ENCODE measurements at regions not wholly inside any gene's neighbourhood (a gene's known extent, or its start where the extent isn't known, plus 50 kb on each side); places are given as distances from the start of the nearest gene placed in this dataset.
"Not testable (repeated sequence)": the region's sequence is repeated elsewhere in the genome, so short reads cannot be mapped to it uniquely, and the experiment has no call there.

DNA sequence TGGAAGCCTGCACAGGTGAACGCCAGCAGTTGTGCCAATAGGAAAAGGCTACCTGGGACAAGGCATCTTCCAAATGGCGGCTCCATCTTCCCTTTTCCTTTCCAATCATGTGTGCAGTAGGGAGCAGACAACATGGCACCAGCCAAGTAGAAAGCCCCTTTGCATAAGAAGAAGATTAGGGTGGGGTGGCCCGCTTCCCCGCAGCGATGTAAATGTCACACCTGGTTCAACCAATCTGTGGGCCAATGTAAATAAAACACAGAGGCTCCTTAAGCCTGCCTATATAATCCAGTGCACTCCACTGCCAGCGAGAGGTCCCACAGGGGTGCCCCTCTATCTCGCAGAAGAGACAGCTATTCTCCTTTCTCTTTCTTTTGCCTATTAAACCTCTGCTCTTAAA lies 468.4 kb upstream of the CRIM1 start:
- no peak for DNase-seq
- ATAC-seq (ENCODE audit: poor library complexity), result no peak
- intact Hi-C loops (cut with DNase I), result no loop called here

- intact Hi-C loops (cut with DNase I), result no loop called here
- ATAC-seq (ENCODE audit: poor library complexity), result no peak
These were observed 481.7 kb upstream of the CRIM1 start for GRCh38 chr2:35873921-35874320.

DNA sequence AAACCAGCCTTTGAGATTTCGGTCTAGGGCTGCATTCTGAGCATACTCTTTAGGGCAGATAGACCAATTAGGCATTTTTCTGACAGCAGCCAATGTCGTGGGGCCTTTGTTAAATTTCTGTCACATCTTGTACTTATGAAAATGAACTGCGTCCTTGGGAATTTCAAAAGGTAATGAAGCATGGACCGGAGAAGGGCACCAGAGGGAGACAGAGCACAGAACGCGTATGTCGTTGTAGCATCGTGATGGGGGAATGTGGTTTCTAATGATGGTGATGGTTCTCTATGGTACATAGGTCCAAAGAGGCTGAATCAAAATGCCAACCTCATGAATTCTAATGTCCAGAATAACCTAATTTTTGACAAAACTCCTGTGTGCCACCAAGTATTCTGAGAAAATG lies 483.9 kb upstream of the CRIM1 start:
- DNase-seq (no peak), ATAC-seq (ENCODE audit: poor library complexity) (no peak)
- intact Hi-C loops (cut with DNase I), result no loop called here

More at GRCh38 chr2:35873921-35874320, 481.7 kb upstream of the CRIM1 start:
- no peak for DNase-seq

DNA sequence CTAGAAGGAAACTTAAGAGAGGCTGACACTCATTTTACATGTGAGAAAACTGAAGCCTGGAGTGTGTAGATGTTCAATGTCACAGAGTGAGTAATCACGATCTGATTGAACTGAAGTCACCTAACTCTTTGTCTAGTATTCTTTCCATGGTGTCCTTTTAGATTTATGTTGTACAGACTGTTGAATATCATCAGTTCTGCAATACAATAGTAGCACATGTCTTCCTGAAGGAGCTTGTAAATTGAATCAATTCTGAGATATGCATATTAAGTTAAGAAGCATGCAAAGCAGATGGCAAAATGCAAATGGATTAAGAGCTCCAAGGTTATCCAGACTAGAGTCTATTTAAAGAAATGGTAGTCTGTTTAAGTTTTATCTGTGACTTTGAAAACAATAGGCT lies 484.9 kb upstream of the CRIM1 start:
- ATAC-seq (ENCODE audit: poor library complexity), result no peak
- intact Hi-C loops (cut with DNase I), result no loop called here
- no peak for DNase-seq

DNA sequence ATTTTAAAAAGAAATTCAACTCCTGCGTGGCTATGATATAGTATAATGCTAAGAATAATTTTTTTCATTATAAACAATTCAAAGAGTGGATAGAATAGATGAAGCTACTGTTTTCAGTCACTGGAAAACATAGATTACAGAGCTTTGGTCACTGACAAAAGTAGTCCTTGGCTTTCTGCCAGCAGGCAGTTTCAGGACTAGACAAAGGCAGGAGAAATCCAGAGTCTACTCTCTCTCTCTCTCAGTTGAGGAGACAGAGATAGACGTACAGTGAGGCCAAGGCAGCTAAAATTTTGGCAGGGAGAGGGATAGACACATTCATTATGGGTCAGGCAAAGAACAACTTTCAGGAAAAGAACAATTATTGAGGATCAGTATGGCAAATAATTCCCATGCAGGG lies 491.4 kb upstream of the CRIM1 start:
- DNase-seq (no peak), ATAC-seq (ENCODE audit: poor library complexity) (no peak)
- intact Hi-C loops (cut with DNase I), result no loop called here

GRCh38 chr2:35858216-35858615 lies 497.4 kb upstream of the CRIM1 start:
- DNase-seq (no peak), ATAC-seq (ENCODE audit: poor library complexity) (no peak)
- intact Hi-C loops (cut with DNase I), result no loop called here

DNA sequence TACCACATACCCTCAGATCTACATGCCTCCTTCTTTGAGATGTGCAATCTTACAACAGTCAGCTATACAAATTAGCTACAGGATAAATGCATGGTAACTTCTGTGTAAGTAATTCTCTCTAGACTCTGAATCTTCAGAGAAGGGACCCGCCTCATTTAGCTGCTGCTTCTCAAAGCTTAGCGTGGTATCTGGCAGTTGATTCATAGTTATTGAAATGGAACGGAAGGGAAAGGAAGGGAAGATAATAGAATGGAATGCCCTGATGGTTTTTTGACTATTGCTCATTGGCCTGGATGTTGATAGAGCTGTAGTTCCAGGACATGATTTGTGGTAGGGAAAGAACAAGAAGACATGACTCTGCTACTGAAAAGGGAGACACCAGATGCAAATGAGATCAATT lies 498.1 kb upstream of the CRIM1 start:
- ATAC-seq (ENCODE audit: poor library complexity) (no peak), DNase-seq (no peak)
- intact Hi-C loops (cut with DNase I), result no loop called here

- intact Hi-C loops (cut with DNase I), result no loop called here
- ATAC-seq (ENCODE audit: poor library complexity) (no peak), DNase-seq (no peak)
These were observed 524.2 kb upstream of the CRIM1 start for GRCh38 chr2:35831385-35831784.

- ATAC-seq (ENCODE audit: poor library complexity) (no peak), DNase-seq (no peak)
- intact Hi-C loops (cut with DNase I), result no loop called here
These were observed 524.7 kb upstream of the CRIM1 start for GRCh38 chr2:35830833-35831232.

GRCh38 chr2:35827086-35827485 lies 528.5 kb upstream of the CRIM1 start:
- DNase-seq (no peak), ATAC-seq (ENCODE audit: poor library complexity) (no peak)
- intact Hi-C loops (cut with DNase I), result no loop called here

GRCh38 chr2:35822716-35823115 lies 532.9 kb upstream of the CRIM1 start:
- ATAC-seq (ENCODE audit: poor library complexity), result no peak
- intact Hi-C loops (cut with DNase I), result no loop called here

DNA sequence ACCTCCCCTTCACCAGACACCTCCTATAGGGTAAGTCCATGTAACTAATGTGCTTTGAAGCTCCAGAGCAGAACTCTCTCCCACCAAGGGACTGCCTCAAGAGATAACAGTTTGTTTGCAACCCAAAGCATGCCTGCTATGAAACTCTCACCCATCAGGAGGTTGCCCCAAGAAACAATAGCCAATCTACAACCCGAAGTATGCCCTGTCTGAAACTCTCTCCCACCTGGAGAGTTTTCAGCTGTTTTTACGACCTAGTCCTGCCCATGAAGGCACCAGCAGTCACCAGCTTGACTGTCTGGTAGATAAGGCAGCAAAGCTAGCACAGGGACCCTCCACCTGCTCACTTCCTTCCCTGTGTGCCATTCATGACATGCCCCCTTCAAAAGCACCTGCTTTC lies 533.9 kb upstream of the CRIM1 start:
- DNase-seq (no peak), ATAC-seq (ENCODE audit: poor library complexity) (no peak)
- intact Hi-C loops (cut with DNase I), result no loop called here

More at GRCh38 chr2:35822716-35823115, 532.9 kb upstream of the CRIM1 start:
- DNase-seq, result no peak

DNA sequence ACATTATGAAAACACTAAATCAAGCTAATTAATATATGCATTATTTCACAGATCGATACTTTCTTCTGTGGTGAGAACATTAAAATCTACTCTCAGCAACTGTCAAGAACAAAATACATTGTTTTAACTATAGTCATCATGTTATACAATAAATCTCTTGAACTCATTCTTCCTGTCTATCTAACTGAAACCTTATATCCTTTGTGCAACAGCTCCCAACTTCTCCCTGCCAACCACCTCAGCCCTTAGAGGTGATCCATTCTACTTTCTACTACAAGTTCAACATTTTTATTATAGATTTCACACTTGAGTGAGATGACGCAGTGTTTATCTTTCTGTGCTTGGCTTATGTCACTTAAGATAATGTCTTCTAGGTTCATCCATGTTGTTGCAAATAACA lies 535.2 kb upstream of the CRIM1 start:
- ATAC-seq (ENCODE audit: poor library complexity) (no peak), DNase-seq (no peak)
- intact Hi-C loops (cut with DNase I), result no loop called here

GRCh38 chr2:35819033-35819432 lies 536.5 kb upstream of the CRIM1 start:
- ATAC-seq (ENCODE audit: poor library complexity), result no peak
- no peak for DNase-seq
- intact Hi-C loops (cut with DNase I), result no loop called here

- ATAC-seq (ENCODE audit: poor library complexity); intact Hi-C loops (cut with DNase I); DNase-seq: not testable (repeated sequence)
These were observed 537.2 kb upstream of the CRIM1 start for GRCh38 chr2:35818359-35818758.

- DNase-seq; ATAC-seq (ENCODE audit: poor library complexity); intact Hi-C loops (cut with DNase I): not testable (repeated sequence)
These were observed 541.0 kb upstream of the CRIM1 start for GRCh38 chr2:35814597-35814996.

DNA sequence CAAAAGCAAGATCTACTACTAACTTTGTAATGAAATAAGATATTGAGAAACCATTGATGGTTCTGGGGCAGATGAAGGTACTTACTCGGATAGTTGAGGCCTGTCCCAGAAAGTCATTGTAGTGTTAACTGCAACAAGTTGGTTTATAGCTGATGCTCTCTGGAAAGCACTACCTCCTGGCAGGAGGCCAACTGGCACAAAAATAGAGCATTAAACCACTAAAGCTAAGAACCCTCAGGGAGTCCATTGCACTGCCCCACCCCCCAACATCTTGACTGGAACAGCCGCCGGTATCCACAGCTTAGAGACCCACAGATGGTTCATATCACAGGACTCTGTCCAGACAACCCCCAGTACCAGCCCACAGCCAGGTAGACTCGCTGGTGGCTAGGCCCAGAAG lies 552.5 kb upstream of the CRIM1 start:
- DNase-seq, result no peak
- ATAC-seq (ENCODE audit: poor library complexity), result no peak
- intact Hi-C loops (cut with DNase I), result no loop called here

DNA sequence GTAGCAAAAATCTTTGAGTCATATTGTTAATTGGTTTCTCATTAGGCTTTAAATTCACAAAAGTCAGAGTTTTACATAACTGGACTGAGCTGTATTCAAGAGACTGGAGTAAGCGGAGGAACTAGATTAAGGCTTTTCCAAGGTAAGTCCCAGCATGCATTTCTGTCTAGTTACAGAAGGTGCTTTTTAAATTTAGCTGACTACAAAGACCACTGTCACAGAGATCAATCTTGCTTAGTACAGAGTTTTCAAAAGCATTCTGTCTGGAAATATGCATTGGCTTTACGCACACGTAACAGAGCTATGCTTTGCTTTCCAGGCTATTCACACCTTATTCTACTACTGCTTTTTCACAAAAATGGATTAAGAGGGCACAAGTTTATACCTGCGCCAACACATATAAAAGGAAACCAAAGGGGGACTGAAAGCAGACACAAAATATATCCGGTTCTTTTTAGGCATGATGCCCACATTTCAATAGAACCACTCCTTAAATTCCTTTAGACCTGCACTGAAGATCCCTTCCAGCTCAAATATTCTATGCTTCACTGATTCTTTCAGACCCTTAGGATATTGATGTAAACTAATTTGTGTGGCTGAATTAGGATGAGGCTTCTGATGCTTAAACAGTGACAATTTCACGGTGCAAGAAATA lies 560.7 kb upstream of the CRIM1 start:
- ATAC-seq (ENCODE audit: poor library complexity), result no peak
- DNase-seq, result no peak

DNA sequence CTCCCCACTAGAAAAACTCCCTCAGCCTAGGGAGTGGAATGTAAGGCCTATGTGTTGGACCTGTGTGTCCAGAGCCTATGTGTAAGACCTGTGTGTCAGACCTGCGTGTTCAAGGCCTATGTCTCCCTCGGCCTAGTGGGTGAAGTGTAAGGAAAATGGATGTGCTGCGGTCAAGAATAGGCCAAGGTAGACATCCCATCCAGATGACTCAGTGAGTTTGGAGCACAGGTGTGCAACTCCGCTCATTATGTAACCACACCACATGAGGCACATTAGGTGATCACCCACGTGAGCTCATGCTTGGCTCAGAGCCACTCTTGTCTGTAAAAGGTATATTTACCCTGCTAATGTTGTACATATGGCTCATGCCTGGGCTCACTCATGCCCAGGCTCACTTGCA lies 565.3 kb upstream of the CRIM1 start:
- no peak for DNase-seq
- intact Hi-C loops (cut with DNase I), result no loop called here
- no peak for ATAC-seq (ENCODE audit: poor library complexity)

More for the DNA sequence above, 560.7 kb upstream of the CRIM1 start:
- intact Hi-C loops (cut with DNase I), result no loop called here

GRCh38 chr2:35788543-35788942 lies 567.0 kb upstream of the CRIM1 start:
- no peak for ATAC-seq (ENCODE audit: poor library complexity)
- no peak for DNase-seq
- intact Hi-C loops (cut with DNase I), result no loop called here

Data from Right ventricle myocardium superior (tissue), 1 donor.